IMR-90 (cell line): ENCODE measurements at regions not wholly inside any gene's neighbourhood (a gene's known extent, or its start where the extent isn't known, plus 50 kb on each side); places are given as distances from the start of the nearest gene placed in this dataset.

Experiments used
- ATAC-seq: fragments of 200-7000 bp; cut with Tn5 transposase; 2 replicates; pipeline ENCODE4 v1.9.1; 2020; ENCODE audit warnings: low read depth, mild to moderate bottlenecking, moderate library complexity
- BruUV-seq: library from RNA; stranded (reverse); fragments of 400-500 nt; replicated peaks from 2 replicates; lab custom pipeline; 2021; lab: Mats Ljungman, UMichigan
- CTCF ChIA-PET: fragments of 300-600 bp; formaldehyde crosslinking; extraction: SDS; loops from one replicate; lab custom pipeline; 2021; ENCODE audit warnings: antibody characterized with exemption; lab: Yijun Ruan, JAX
- POLR2A ChIA-PET: fragments of 300-600 bp; sonication (Branson Sonifier 250); formaldehyde crosslinking; loops from one replicate; lab custom pipeline; 2022; ENCODE audit warnings: antibody characterized with exemption; ENCODE audit not compliant: unreplicated experiment; lab: Charles Lee
- DNase-seq: peaks from one replicate; pipeline ENCODE4 v3.0.0; 2013
- H2AFZ ChIP-seq: replicated peaks from 2 replicates; pipeline ENCODE3; 2013; ENCODE audit warnings: low read length, mild to moderate bottlenecking; ENCODE audit not compliant: poor library complexity
- H2AK5ac ChIP-seq: 2 replicates; pipeline ENCODE4 v1.6.1; 2013; ENCODE audit warnings: low read depth, low read length, inconsistent platforms
- H2AK9ac ChIP-seq: replicated peaks from 2 replicates; pipeline ENCODE3; 2013; ENCODE audit warnings: mild to moderate bottlenecking, low read depth, low read length, moderate library complexity; ENCODE audit not compliant: poor library complexity
- H2BK120ac ChIP-seq: 2 replicates; pipeline ENCODE4 v1.6.1; 2013; ENCODE audit warnings: low read depth, low read length, inconsistent platforms
- H2BK15ac ChIP-seq: 3 replicates; pipeline ENCODE4 v1.6.1; 2013; ENCODE audit warnings: low read depth, low read length, inconsistent platforms
- H2BK20ac ChIP-seq: 2 replicates; pipeline ENCODE4 v1.6.1; 2013; ENCODE audit warnings: low read depth, mild to moderate bottlenecking, inconsistent platforms, low read length, moderate library complexity
- H2BK5ac ChIP-seq: 2 replicates; pipeline ENCODE4 v1.6.1; 2013; ENCODE audit warnings: mild to moderate bottlenecking, low read depth, low read length, inconsistent platforms; ENCODE audit not compliant: poor library complexity, severe bottlenecking
- H3K14ac ChIP-seq: replicated peaks from 2 replicates; pipeline ENCODE4 v1.6.1; 2013; ENCODE audit warnings: low read depth, low read length, inconsistent platforms
- H3K18ac ChIP-seq: 2 replicates; pipeline ENCODE4 v1.6.1; 2013; ENCODE audit warnings: low read depth, low read length, control low read depth
- H3K23ac ChIP-seq: 2 replicates; pipeline ENCODE4 v1.6.1; 2013; ENCODE audit warnings: low read depth, low read length, inconsistent platforms
- H3K27ac ChIP-seq: 2 replicates; pipeline ENCODE4 v1.5.1; 2013; ENCODE audit warnings: mild to moderate bottlenecking, control low read depth, low read length; ENCODE audit not compliant: insufficient read depth
- H3K27me3 ChIP-seq: 2 replicates; pipeline ENCODE4 v1.6.1; 2013; ENCODE audit warnings: low read length; ENCODE audit not compliant: control insufficient read depth, insufficient read depth
- H3K36me3 ChIP-seq: 2 replicates; pipeline ENCODE4 v1.6.1; 2013; ENCODE audit warnings: low read length, mixed read lengths; ENCODE audit not compliant: control insufficient read depth, insufficient read depth
- H3K4ac ChIP-seq: 2 replicates; pipeline ENCODE4 v1.6.1; 2013; ENCODE audit warnings: low read depth, low read length, inconsistent platforms
- H3K4me1 ChIP-seq: 2 replicates; pipeline ENCODE4 v1.6.1; 2013; ENCODE audit warnings: low read length, mixed read lengths; ENCODE audit not compliant: control insufficient read depth, insufficient read depth
- H3K4me2 ChIP-seq: 2 replicates; pipeline ENCODE4 v1.6.1; 2013; ENCODE audit warnings: low read depth, mild to moderate bottlenecking, control low read depth, low read length, moderate library complexity
- H3K4me3 ChIP-seq: 2 replicates; pipeline ENCODE4 v1.5.1; 2013; ENCODE audit warnings: low read depth, mild to moderate bottlenecking, control low read depth, low read length, moderate library complexity; ENCODE audit not compliant: insufficient read depth
- H3K56ac ChIP-seq: 2 replicates; pipeline ENCODE4 v1.6.1; 2013; ENCODE audit warnings: low read length, inconsistent platforms; ENCODE audit not compliant: insufficient read depth; ENCODE audit errors: extremely low read depth
- H3K79me1 ChIP-seq, 2 experiments: 2 replicates each; pipeline ENCODE4 v1.6.1; 2013; ENCODE audit warnings: low read length in 2 of 2, inconsistent platforms in 1 of 2, low read depth in 1 of 2
- H3K9ac ChIP-seq: 2 replicates; pipeline ENCODE4 v1.6.1; 2013; ENCODE audit warnings: low read depth, low read length, control low read depth
- H3K9me1 ChIP-seq: 2 replicates; pipeline ENCODE4 v1.6.1; 2013; ENCODE audit warnings: low read length, inconsistent platforms; ENCODE audit not compliant: insufficient read depth
- H3K9me3 ChIP-seq: 2 replicates; pipeline ENCODE4 v1.6.1; 2013; ENCODE audit warnings: low read length; ENCODE audit not compliant: control insufficient read depth, insufficient read depth
- H4K20me1 ChIP-seq: 2 replicates; pipeline ENCODE4 v1.6.1; 2013; ENCODE audit warnings: low read length, inconsistent platforms; ENCODE audit not compliant: insufficient read depth
- H4K5ac ChIP-seq: 2 replicates; pipeline ENCODE4 v1.6.1; 2013; ENCODE audit warnings: mild to moderate bottlenecking, low read depth, low read length, control low read depth
- H4K8ac ChIP-seq, 2 experiments: 2 replicates each; pipeline ENCODE4 v1.6.1; 2013; ENCODE audit warnings: low read depth in 2 of 2, low read length in 2 of 2, control low read depth in 1 of 2, inconsistent platforms in 1 of 2
- H4K91ac ChIP-seq: 2 replicates; pipeline ENCODE4 v1.6.1; 2013; ENCODE audit warnings: low read depth, low read length, inconsistent platforms; ENCODE audit not compliant: insufficient read depth
- BHLHE40 ChIP-seq: fragments of 150-350 bp; IDR thresholded peaks from 2 replicates; pipeline ENCODE4 v1.6.1; 2016; ENCODE audit warnings: mild to moderate bottlenecking, low read depth, low read length
- CEBPB ChIP-seq: IDR thresholded peaks from 2 replicates; pipeline ENCODE4 v1.6.1; 2012; ENCODE audit warnings: low read depth, low read length, improper control_type of control experiment
- CHD1 ChIP-seq: IDR thresholded peaks from 2 replicates; pipeline ENCODE4 v1.6.1; 2012; ENCODE audit warnings: low read depth, low read length, improper control_type of control experiment
- CTCF ChIP-seq: conservative IDR thresholded peaks from 2 replicates; pipeline ENCODE4 v1.5.1; 2012; ENCODE audit warnings: mild to moderate bottlenecking, low read depth, low read length, improper control_type of control experiment
- FOS ChIP-seq: fragments of 150-350 bp; IDR thresholded peaks from 2 replicates; pipeline ENCODE4 v1.6.1; 2016; ENCODE audit warnings: low read depth, low read length
- MAFK ChIP-seq: IDR thresholded peaks from 2 replicates; pipeline ENCODE4 v1.6.1; 2012; ENCODE audit warnings: low read depth, low read length, improper control_type of control experiment
- MAZ ChIP-seq: IDR thresholded peaks from 2 replicates; pipeline ENCODE4 v1.6.1; 2012; ENCODE audit warnings: low read depth, mild to moderate bottlenecking, low read length, improper control_type of control experiment, moderate library complexity, borderline replicate concordance
- MXI1 ChIP-seq: IDR thresholded peaks from 2 replicates; pipeline ENCODE4 v1.6.1; 2012; ENCODE audit warnings: low read depth, mild to moderate bottlenecking, low read length, moderate library complexity, borderline replicate concordance
- NFE2L2 ChIP-seq: fragments of 150-350 bp; IDR thresholded peaks from 2 replicates; pipeline ENCODE4 v1.6.1; 2016; ENCODE audit warnings: low read depth, mild to moderate bottlenecking, low read length
- POLR2A ChIP-seq: IDR thresholded peaks from 2 replicates; pipeline ENCODE4 v1.6.1; 2012; ENCODE audit warnings: mild to moderate bottlenecking, low read depth, low read length
- RAD21 ChIP-seq: IDR thresholded peaks from 2 replicates; pipeline ENCODE4 v1.6.1; 2012; ENCODE audit warnings: low read length, improper control_type of control experiment
- RCOR1 ChIP-seq: IDR thresholded peaks from 2 replicates; pipeline ENCODE4 v1.6.1; 2012; ENCODE audit warnings: mild to moderate bottlenecking, low read length, improper control_type of control experiment; ENCODE audit not compliant: insufficient replicate concordance
- RFX5 ChIP-seq: IDR thresholded peaks from 2 replicates; pipeline ENCODE4 v1.8.0; 2012; ENCODE audit warnings: low read depth, mild to moderate bottlenecking, low read length, moderate library complexity
- SMC3 ChIP-seq: fragments of 150-350 bp; IDR thresholded peaks from 2 replicates; pipeline ENCODE4 v1.6.1; 2016; ENCODE audit warnings: low read depth, mild to moderate bottlenecking, antibody characterized with exemption, low read length, moderate library complexity
- USF2 ChIP-seq: fragments of 150-350 bp; IDR thresholded peaks from 2 replicates; pipeline ENCODE4 v1.6.1; 2017; ENCODE audit warnings: mild to moderate bottlenecking, antibody characterized with exemption, low read length, low read depth
- WGBS, 2 experiments: methylation state at CpG; one replicate each; pipeline versions ENCODE4 v1.1.5 to v1.1.7; 2013; ENCODE audit warnings: missing lambda C conversion rate in 2 of 2; ENCODE audit not compliant: insufficient read length in 1 of 2; ENCODE audit errors: extremely low coverage in 2 of 2; 5-methylcytosine and 5-hydroxymethylcytosine counted together
- dilution Hi-C: fragments of 300-500 bp; cut with HindIII; formaldehyde crosslinking; loops from one replicate; pipeline ENCODE4 v1.14.3; 2018; ENCODE audit warnings: low sequenced_read_pairs; ENCODE audit not compliant: unreplicated experiment
- in situ Hi-C: fragments of 300-500 bp; cut with MboI; formaldehyde crosslinking; loops from 3 replicates; pipeline ENCODE4 v1.14.3; 2019; ENCODE audit warnings: low sequenced_read_pairs, inconsistent platforms, mixed read lengths
- intact Hi-C: fragments of 100-400 bp; cut with micrococcal nuclease; formaldehyde crosslinking; loops from 2 replicates; pipeline ENCODE4 v1.10.0; 2022

GRCh38 chr5:33275921-33276627, 164.7 kb upstream of the TARS1 start:
- ChIA-PET CTCF (no interaction called here), POLR2A (no interaction called here)
- TF ChIP-seq SMC3 = no peak
- TF ChIP-seq MAZ = no peak
- no peak for TF ChIP-seq MXI1
- TF ChIP-seq FOS = no peak
- no peak for TF ChIP-seq MAFK
- TF ChIP-seq BHLHE40 = no peak
- no peak for TF ChIP-seq RCOR1
- no peak for TF ChIP-seq USF2
- no peak for TF ChIP-seq RAD21
- TF ChIP-seq CEBPB = no peak
- TF ChIP-seq CTCF = no peak
- no peak for TF ChIP-seq NFE2L2
- TF ChIP-seq RFX5 = no peak
- TF ChIP-seq POLR2A = no peak
- no peak for TF ChIP-seq CHD1
- in situ Hi-C loops (no loop called here), intact Hi-C loops (no loop called here), dilution Hi-C loops (no loop called here)
- no peaks in the 10 kb centered on the region for H3K9me3 ChIP-seq
- H2AK9ac ChIP-seq = no peak overlapping the region
- no peak overlapping the region; the same call in 1 of the 2 replicates for H3K4me2 ChIP-seq
- no peak overlapping the region for H2AK5ac ChIP-seq
- H3K23ac ChIP-seq = no peak overlapping the region
- no CpG with 5 or more reads among the region's 5 CpGs for WGBS, 2 experiments
- no peaks in the 10 kb centered on the region for H3K79me1 ChIP-seq
- peak overlapping the region; percentile 31; the same call in 1 of the 2 replicates for H3K18ac ChIP-seq
- no peaks in the 10 kb centered on the region for H3K36me3 ChIP-seq
- peak overlapping the region; percentile 2; the same call in 1 of the 2 replicates for H3K14ac ChIP-seq
- H3K9ac ChIP-seq = no peak overlapping the region
- DNase-seq = peak; percentile 3
- peak overlapping the region; percentile 70; the same call in 1 of the 3 replicates for H2BK15ac ChIP-seq
- peaks cover 9% of the 10 kb centered on the region; the same call in 1 of the 2 replicates for H3K4me1 ChIP-seq
- no peaks in the 10 kb centered on the region for H4K20me1 ChIP-seq
- no peak overlapping the region for H3K4me3 ChIP-seq
- H4K91ac ChIP-seq = no peak overlapping the region
- no peak for ATAC-seq
- no peak overlapping the region for H3K56ac ChIP-seq
- H2BK120ac ChIP-seq = peak overlapping the region; percentile 45; the same call in 1 of the 2 replicates
- no peak overlapping the region; the same call in 1 of the 2 replicates for H3K4ac ChIP-seq
- peak overlapping the region; percentile 17; the same call in 1 of the 2 replicates for H4K5ac ChIP-seq
- no TSS peak for BruUV-seq
- H3K27ac ChIP-seq = no peak overlapping the region
- peak overlapping the region; percentile 4 to 5; a peak in 1 of 4 replicates for H4K8ac ChIP-seq
- H3K9me1 ChIP-seq = peaks cover 4% of the 10 kb centered on the region
- no peak overlapping the region for H2BK5ac ChIP-seq
- H2AFZ ChIP-seq = no peak overlapping the region
- H3K27me3 ChIP-seq = no peaks in the 10 kb centered on the region
- peak overlapping the region; percentile 59 for H2BK20ac ChIP-seq
